ENCODE measurements at regions not wholly inside any gene's neighbourhood (a gene's known extent, or its start where the extent isn't known, plus 50 kb on each side); places are given as distances from the start of the nearest gene placed in this dataset.
"Not testable (repeated sequence)": the region's sequence is repeated elsewhere in the genome, so short reads cannot be mapped to it uniquely, and the experiment has no call there.

- DNase-seq: not testable (repeated sequence)
These were observed 162.6 kb upstream of the JADE1 start for GRCh38 chr4:128646893-128647292.

GRCh38 chr4:128644693-128645654 is 164.5 kb upstream of the JADE1 start:
- DNase-seq: not testable (repeated sequence)

GRCh38 chr4:128644107-128644506 is 165.4 kb upstream of the JADE1 start:
- not testable (repeated sequence) for DNase-seq

- not testable (repeated sequence) for DNase-seq
These were observed 167.9 kb upstream of the JADE1 start for GRCh38 chr4:128641566-128641965.

GRCh38 chr4:128639541-128640270 is 169.8 kb upstream of the JADE1 start:
- no peak for DNase-seq

- DNase-seq: no peak
These were observed 172.6 kb upstream of the JADE1 start for GRCh38 chr4:128636906-128637305.

- DNase-seq: no peak
These were observed 173.4 kb upstream of the JADE1 start for GRCh38 chr4:128635955-128636560.

GRCh38 chr4:128635141-128635954 is 174.2 kb upstream of the JADE1 start:
- no peak for DNase-seq

- no peak for DNase-seq
These were observed 176.4 kb upstream of the JADE1 start for GRCh38 chr4:128633067-128633466.

- DNase-seq: no peak
These were observed 178.6 kb upstream of the JADE1 start for GRCh38 chr4:128630871-128631270.

GRCh38 chr4:128623508-128624215 is 185.8 kb upstream of the JADE1 start:
- no peak for DNase-seq

- not testable (repeated sequence) for DNase-seq
These were observed 189.1 kb upstream of the JADE1 start for GRCh38 chr4:128620279-128620965.

- DNase-seq: no peak
These were observed 194.3 kb upstream of the JADE1 start for GRCh38 chr4:128615197-128615596.

- no peak for DNase-seq
These were observed 201.5 kb upstream of the JADE1 start for GRCh38 chr4:128608006-128608405.

GRCh38 chr4:128606173-128606572 is 203.3 kb upstream of the JADE1 start:
- DNase-seq: no peak

GRCh38 chr4:128604840-128605239 is 204.7 kb upstream of the JADE1 start:
- DNase-seq: no peak

- no peak for DNase-seq
These were observed 205.3 kb upstream of the JADE1 start for GRCh38 chr4:128604204-128604603.

- no peak for DNase-seq
These were observed 206.4 kb upstream of the JADE1 start for GRCh38 chr4:128603081-128603480.

- no peak for DNase-seq
These were observed 207.4 kb upstream of the JADE1 start for GRCh38 chr4:128601991-128602695.
